DMS153 (cell line): ENCODE measurements at regions not wholly inside any gene's neighbourhood (a gene's known extent, or its start where the extent isn't known, plus 50 kb on each side); places are given as distances from the start of the nearest gene placed in this dataset.

Source experiments
- DNase-seq: peaks from one replicate; lab custom pipeline; 2025; lab: John Stamatoyannopoulos, UW

DNA sequence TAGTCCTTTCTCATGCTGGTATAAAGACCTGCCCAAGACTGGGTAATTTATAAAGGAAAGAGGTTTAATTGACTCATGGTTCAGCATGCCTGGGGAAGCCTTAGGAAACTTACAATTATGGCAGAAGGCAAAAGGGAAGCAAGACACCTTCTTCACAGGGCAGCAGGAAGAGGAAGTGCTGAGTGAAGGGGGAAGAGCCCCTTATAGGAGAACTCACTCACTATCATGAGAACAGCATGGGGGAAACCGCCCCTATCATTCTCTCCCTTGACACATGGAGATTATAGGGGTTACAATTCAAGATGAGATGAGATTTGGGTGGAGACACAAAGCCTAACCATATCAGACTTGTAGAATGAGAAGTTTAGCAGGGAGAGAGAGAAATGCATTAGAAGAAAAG is 373.3 kb upstream of the DIAPH2 start:
- DNase-seq: no peak

DNA sequence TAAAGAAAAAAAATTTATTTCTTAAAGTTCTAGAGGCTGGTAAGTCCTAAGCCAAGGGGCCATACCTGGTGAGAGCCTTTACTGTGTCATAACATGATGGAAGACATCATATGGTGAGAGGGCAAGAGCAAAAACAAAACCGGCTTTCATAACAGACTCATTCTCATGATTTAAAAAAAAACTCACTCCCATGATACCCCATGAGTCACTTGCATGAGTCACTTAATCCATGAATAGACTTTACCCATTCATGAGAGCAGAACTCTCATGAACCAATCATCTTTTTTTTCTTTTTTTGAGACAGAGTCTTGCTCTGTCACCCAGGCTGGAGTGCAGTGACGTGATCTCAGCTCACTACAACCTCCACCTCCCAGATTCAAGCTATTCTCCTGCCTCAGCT is 369.7 kb upstream of the DIAPH2 start:
- no peak for DNase-seq

DNA sequence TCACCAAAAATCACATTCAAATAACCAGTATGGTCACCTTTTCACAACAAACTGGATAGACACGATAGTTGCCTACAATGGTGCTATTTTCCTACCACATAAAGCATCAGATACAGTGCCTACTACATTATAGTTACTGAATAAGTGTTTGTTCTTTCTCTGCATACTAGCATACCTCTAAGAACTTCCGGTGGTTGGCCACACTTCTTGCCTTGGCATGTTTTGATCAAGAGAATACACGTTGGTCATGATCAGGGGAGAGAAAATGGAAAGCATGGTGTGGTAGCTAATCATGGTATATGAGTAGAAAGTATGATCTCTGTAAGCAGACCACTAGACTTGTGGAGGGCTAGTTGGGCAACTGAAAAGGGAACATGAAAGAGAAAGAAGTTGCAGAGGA is 322.8 kb upstream of the DIAPH2 start:
- no peak for DNase-seq

- DNase-seq: peak; percentile 24
Observed at GRCh38 chrX:96372313-96373046, 312.2 kb upstream of the DIAPH2 start.

- no peak for DNase-seq
Observed at GRCh38 chrX:96373047-96373355, 311.6 kb upstream of the DIAPH2 start.

- no peak for DNase-seq
Observed at GRCh38 chrX:96376266-96376665, 308.4 kb upstream of the DIAPH2 start.

- no peak for DNase-seq
Observed at GRCh38 chrX:96379951-96380350, 304.7 kb upstream of the DIAPH2 start.

GRCh38 chrX:96382018-96382417 is 302.6 kb upstream of the DIAPH2 start:
- no peak for DNase-seq

DNA sequence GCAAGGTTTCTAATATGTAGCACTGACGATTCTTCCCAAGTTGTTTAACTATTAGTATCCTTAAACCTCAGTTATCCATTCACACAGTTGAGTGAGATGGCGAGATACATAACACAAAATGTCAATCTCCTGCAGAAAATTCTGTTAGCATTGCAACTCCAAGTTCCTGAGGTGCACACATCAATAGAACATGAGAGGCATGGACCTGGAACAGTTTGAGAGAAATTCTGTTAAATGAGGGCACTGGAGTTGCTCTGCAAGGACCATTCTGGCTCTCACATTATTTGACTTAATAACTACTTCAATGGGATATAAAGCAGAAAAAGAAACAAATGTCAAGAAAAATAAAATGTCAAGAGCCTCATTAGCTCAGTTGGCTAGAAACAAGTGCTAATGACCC is 301.2 kb upstream of the DIAPH2 start:
- DNase-seq: no peak

GRCh38 chrX:96386325-96386724 is 298.3 kb upstream of the DIAPH2 start:
- DNase-seq: no peak

GRCh38 chrX:96386981-96387380 is 297.7 kb upstream of the DIAPH2 start:
- DNase-seq: no peak

DNA sequence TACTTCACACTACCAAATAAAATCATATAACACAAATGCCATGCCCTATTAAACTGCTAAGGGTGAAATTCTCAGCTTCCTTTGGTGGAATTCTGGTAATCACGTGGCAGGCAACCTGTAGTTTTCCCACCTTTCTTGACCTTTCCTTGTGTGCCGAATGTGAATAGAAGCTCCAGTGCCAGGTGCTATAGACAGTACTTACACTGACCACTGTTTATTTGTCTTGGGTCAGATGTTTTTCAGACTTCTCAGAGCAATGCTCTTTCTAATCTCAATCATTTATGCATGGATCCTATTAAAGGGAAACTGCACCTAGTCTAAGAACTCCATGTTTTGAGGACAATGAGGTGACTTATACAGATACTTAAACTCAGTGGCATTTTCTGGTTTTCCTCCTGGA is 296.8 kb upstream of the DIAPH2 start:
- no peak for DNase-seq

DNA sequence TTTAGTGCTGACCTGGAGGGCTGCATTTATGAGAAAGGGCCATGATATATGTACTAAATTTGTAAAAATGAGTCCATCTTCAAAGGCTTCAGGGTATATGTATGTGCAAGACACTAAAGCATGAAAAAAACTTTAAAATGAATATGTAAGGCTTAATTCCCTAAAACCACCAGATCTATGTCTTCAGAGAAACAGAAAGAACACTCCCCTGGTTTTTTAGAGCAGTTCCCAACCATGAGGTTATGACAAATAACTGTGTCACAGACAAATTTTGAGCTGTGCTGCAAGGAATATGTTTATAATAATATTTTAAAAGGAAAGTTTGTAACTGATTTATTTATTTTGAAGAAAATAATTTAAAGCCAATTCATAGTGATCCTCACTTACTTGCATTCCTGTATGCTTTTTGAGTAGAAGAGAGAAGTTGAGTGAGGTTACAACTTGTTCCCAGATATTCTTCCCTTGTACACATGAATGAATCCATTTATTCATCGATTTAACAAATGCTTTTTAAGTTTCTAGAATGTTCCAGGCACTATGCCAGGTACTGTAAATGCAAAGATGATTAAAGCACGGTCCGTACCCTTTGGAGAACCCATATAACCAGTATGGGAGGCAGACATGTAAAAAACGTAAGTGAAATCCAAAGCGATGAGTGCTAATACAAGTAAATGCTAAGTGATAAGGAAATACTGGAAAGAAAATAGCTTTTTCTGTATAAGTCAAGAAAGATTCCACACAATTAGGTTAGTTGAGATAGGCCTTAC is 295.2 kb upstream of the DIAPH2 start:
- DNase-seq: no peak

DNA sequence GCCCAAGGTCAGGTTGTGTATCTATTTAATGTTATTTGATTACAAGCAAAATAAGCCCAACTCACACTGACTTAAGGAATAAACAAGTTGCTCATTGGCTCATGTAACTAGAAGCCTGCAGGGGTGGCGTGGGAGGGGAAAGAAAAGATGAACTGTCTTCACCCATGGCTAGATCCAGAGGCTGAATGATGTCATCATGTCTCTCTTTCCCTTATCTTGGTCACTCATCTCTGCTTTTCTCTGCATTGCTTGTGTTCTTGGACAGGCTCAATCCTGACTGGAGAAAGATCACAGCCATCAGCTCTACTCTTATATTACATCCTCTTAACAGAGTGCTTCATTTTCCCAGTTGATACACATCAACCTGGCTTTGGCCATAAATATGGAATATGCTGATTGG is 290.0 kb upstream of the DIAPH2 start:
- no peak for DNase-seq

DNA sequence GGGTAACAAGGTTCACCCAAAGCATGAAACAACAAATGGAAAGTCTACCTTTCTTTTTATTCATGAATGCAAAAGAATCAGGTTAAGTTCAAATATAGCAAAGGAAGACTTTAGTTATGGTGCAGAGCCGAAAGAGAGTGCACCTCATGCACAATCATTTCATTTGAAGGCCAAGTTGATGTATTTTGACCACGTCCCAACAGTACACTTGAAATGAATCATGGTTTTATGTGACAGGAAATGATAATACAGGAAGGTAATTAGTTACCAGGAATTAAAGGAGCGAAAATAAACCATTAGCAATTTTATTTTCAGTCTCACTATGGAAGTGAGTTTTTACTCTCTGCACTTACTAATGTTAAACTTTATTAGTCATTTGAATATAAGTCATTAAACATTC is 281.2 kb upstream of the DIAPH2 start:
- DNase-seq: no peak

GRCh38 chrX:96405842-96406241 is 278.8 kb upstream of the DIAPH2 start:
- no peak for DNase-seq

- no peak for DNase-seq
Observed at GRCh38 chrX:96407072-96407471, 277.6 kb upstream of the DIAPH2 start.

- DNase-seq: no peak
Observed at GRCh38 chrX:96407501-96407900, 277.1 kb upstream of the DIAPH2 start.

DNA sequence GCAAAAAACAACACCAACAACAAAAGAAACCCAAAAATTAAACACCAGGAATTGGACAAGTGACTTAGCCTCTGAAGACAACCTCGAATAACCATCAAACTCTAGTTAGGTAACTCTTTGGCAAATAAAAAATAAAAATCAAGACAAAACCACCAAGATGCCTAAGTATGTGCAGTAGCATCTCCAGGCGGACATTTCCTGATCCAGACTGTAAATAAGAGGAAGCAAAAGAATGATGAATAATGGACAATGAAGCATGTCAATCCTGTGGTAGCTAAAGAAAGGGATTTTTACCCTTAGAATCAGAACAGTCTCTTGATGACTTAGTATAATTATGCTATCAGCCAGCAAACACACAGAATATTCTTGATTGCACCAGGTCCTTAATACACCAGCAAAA is 276.7 kb upstream of the DIAPH2 start:
- DNase-seq: no peak

GRCh38 chrX:96410927-96411326 is 273.7 kb upstream of the DIAPH2 start:
- no peak for DNase-seq

DNA sequence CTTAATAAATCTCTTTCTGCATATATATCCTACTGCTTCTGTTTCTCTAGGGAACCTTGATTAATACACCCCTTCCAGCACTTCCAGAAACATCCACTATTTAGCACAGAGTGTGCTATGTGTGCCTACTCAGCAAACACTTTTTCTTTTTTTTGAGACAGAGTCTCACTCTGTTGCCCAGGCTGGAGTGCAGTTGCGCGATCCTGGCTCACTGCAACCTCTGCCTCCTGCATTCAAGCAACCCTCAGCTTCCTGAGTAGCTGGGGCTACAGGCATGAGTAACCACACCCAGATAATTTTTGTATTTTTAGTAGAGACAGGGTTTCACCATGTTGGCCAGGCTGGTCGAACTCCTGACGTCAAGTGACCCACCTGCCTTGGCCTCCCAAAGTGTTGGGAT is 266.9 kb upstream of the DIAPH2 start:
- no peak for DNase-seq

- no peak for DNase-seq
Observed at GRCh38 chrX:96424007-96424406, 260.6 kb upstream of the DIAPH2 start.

- DNase-seq: no peak
Observed at GRCh38 chrX:96425200-96425599, 259.4 kb upstream of the DIAPH2 start.
